Lower leg skin (tissue), 3 donors: ENCODE measurements at regions not wholly inside any gene's neighbourhood (a gene's known extent, or its start where the extent isn't known, plus 50 kb on each side); places are given as distances from the start of the nearest gene placed in this dataset.

Experiments
- POLR2A ChIP-seq, 2 donors: fragments of 450-650 bp; IDR thresholded peaks; one replicate each; pipeline ENCODE4 v1.6.1; 2016 to 2017; ENCODE audit warnings: antibody characterized with exemption in 2 of 2, mild to moderate bottlenecking in 1 of 2, moderate library complexity in 1 of 2
- TF ChIP-seq, protein P1 (sequence below), 3 donors: fragments of 450-650 bp; IDR thresholded peaks; one replicate each; pipeline ENCODE4 v1.5.1; 2016; ENCODE audit warnings: antibody characterized with exemption in 3 of 3, mild to moderate bottlenecking in 3 of 3, moderate library complexity in 2 of 3

DNA sequence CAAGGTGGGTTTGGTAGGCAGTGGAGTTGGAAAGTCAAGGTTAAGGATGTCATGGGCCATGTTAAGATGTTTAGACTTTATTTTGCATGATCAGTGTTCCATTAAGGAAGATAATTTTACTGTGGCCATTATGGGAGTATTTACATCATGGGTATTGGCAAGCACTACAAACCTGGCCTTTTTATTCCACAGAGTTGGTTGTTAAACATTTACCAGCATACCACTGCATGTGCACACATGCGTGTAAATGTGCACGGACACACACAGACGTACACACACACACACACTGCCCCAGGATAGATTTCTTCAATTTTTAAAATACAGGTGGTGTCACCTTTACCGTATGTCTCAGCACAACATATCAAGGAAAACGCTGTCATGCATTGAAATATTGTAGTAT is 51.4 kb upstream of the ITGA6 start:
- TF ChIP-seq, protein P1, sequence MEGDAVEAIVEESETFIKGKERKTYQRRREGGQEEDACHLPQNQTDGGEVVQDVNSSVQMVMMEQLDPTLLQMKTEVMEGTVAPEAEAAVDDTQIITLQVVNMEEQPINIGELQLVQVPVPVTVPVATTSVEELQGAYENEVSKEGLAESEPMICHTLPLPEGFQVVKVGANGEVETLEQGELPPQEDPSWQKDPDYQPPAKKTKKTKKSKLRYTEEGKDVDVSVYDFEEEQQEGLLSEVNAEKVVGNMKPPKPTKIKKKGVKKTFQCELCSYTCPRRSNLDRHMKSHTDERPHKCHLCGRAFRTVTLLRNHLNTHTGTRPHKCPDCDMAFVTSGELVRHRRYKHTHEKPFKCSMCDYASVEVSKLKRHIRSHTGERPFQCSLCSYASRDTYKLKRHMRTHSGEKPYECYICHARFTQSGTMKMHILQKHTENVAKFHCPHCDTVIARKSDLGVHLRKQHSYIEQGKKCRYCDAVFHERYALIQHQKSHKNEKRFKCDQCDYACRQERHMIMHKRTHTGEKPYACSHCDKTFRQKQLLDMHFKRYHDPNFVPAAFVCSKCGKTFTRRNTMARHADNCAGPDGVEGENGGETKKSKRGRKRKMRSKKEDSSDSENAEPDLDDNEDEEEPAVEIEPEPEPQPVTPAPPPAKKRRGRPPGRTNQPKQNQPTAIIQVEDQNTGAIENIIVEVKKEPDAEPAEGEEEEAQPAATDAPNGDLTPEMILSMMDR (IDR thresholded peaks at IDR 0.05), result no peak
- TF ChIP-seq POLR2A (IDR thresholded peaks at IDR 0.05), result no peak
